ENCODE measurements at regions not wholly inside any gene's neighbourhood (a gene's known extent, or its start where the extent isn't known, plus 50 kb on each side); places are given as distances from the start of the nearest gene placed in this dataset.

GRCh38 chr16:59220011-59220410, 485.9 kb upstream of the GOT2 start:
- 40 to 88% (median 62%) methylated on average over 1 of the region's 1 CpG for WGBS, 5 donors
- H3K9me3 ChIP-seq = peaks cover 0 to 4% (median 0%) of the 10 kb centered on the region in 8 donors
- no peaks in the 10 kb centered on the region for H3K36me3 ChIP-seq
- H3K27ac ChIP-seq = no peak overlapping the region
- H3K4me1 ChIP-seq = no peaks in the 10 kb centered on the region
- no peak for DNase-seq
- H3K4me3 ChIP-seq = no peak overlapping the region
- TF ChIP-seq POLR2AphosphoS5 (IDR thresholded peaks at IDR 0.05) (no peak), CTCF (IDR thresholded peaks at IDR 0.05 in 8 of 11, conservative IDR thresholded peaks at IDR 0.05 in 3 of 11) (no peak), POLR2A (IDR thresholded peaks at IDR 0.05) (no peak)
- intact Hi-C loops (cut with DNase I; ENCODE audit: low total_unique reads) = no loop called here
- H3K27me3 ChIP-seq (replicated peaks in 1 of 7) = peaks cover 0 to 2% (median 0%) of the 10 kb centered on the region in 7 donors

- no peak for DNase-seq
- intact Hi-C loops (cut with DNase I; ENCODE audit: low total_unique reads) = no loop called here
- Histone ChIP-seq H3K27ac (no peak overlapping the region), H3K4me1 (peaks cover 0 to 2% (median 0%) of the 10 kb centered on the region in 6 donors), H3K9me3 (peaks cover 0 to 4% (median 0%) of the 10 kb centered on the region in 8 donors), H3K36me3 (no peaks in the 10 kb centered on the region), H3K27me3 (replicated peaks in 1 of 7) (no peaks in the 10 kb centered on the region), H3K4me3 (no peak overlapping the region)
- WGBS, 5 donors = 67 to 90% (median 77%) methylated on average over 3 of the region's 3 CpGs
- TF ChIP-seq POLR2AphosphoS5 (IDR thresholded peaks at IDR 0.05) = no peak
- TF ChIP-seq POLR2A (IDR thresholded peaks at IDR 0.05) = no peak
- no peak for TF ChIP-seq CTCF (IDR thresholded peaks at IDR 0.05 in 8 of 11, conservative IDR thresholded peaks at IDR 0.05 in 3 of 11)
Measured at GRCh38 chr16:59216291-59216690, 482.2 kb upstream of the GOT2 start.

GRCh38 chr16:59214455-59214854, 480.3 kb upstream of the GOT2 start:
- Histone ChIP-seq H3K36me3 (no peaks in the 10 kb centered on the region), H3K27me3 (replicated peaks in 1 of 7) (no peaks in the 10 kb centered on the region), H3K4me3 (no peak overlapping the region), H3K4me1 (peaks cover 0 to 9% (median 0%) of the 10 kb centered on the region in 6 donors), H3K9me3 (peaks cover 0 to 4% (median 0%) of the 10 kb centered on the region in 8 donors), H3K27ac (no peak overlapping the region)
- WGBS, 5 donors = 46 to 94% (median 65%) methylated on average over 2 of the region's 2 CpGs
- no peak for TF ChIP-seq POLR2AphosphoS5 (IDR thresholded peaks at IDR 0.05)
- TF ChIP-seq CTCF (IDR thresholded peaks at IDR 0.05 in 8 of 11, conservative IDR thresholded peaks at IDR 0.05 in 3 of 11) = no peak
- no peak for DNase-seq
- intact Hi-C loops (cut with DNase I; ENCODE audit: low total_unique reads) = no loop called here

- Histone ChIP-seq H3K4me1 (peaks cover 0 to 9% (median 0%) of the 10 kb centered on the region in 6 donors), H3K4me3 (no peak overlapping the region), H3K36me3 (no peaks in the 10 kb centered on the region), H3K27ac (no peak overlapping the region), H3K9me3 (peaks cover 0 to 4% (median 0%) of the 10 kb centered on the region in 8 donors), H3K27me3 (replicated peaks in 1 of 7) (no peaks in the 10 kb centered on the region)
- WGBS, 5 donors = 12 to 24% (median 20%) methylated on average over 1 of the region's 1 CpG
- no peak for DNase-seq
- intact Hi-C loops (cut with DNase I; ENCODE audit: low total_unique reads) = no loop called here
- TF ChIP-seq CTCF (IDR thresholded peaks at IDR 0.05 in 8 of 11, conservative IDR thresholded peaks at IDR 0.05 in 3 of 11) (no peak), POLR2AphosphoS5 (IDR thresholded peaks at IDR 0.05) (no peak), POLR2A (IDR thresholded peaks at IDR 0.05) (no peak)
Measured at GRCh38 chr16:59213952-59214351, 479.8 kb upstream of the GOT2 start.
